H54 (cell line): ENCODE measurements at regions not wholly inside any gene's neighbourhood (a gene's known extent, or its start where the extent isn't known, plus 50 kb on each side); places are given as distances from the start of the nearest gene placed in this dataset.

Experiments used
- DNase-seq: peaks from one replicate; pipeline ENCODE4 v3.0.0; 2011; ENCODE audit warnings: low spot score, mixed read lengths; ENCODE audit not compliant: insufficient read length
- FAIRE-seq: peaks from 3 replicates; lab custom pipeline; 2011; peaks lifted over from hg19 to GRCh38; lab: Jason Lieb, UNC
- POLR2A ChIP-seq: IDR thresholded peaks from 2 replicates; pipeline ENCODE4 v1.6.1; 2011; ENCODE audit warnings: low read depth, mild to moderate bottlenecking, low read length

DNA sequence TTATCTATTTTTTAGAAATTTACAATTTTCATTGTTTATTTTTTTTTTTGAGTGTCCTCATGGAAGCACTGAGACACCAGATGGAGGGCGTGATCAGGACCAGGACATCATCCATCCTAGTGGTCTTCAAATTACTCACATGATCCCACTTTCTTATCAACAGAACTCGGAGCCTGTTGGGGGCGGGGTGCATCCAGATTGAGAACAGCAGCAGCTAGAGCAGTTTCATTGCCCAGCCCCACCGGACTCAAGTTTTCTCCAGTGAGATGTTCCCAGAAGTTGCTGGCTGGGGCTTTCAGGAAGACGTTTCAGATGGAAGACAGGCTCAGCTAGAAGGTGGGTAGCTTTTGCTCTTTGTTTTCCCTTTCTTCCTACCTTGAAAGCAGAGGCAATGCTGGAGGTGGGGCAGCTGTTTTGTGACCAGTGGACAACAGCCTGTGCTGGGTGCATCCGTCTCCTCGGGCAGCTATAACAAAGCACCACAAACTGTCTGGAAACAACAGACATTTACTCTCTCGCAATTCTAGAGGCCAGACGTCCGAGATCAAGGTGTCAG lies 562.1 kb downstream of the TBC1D22A start:
- no peak for DNase-seq
- no peak for FAIRE-seq

DNA sequence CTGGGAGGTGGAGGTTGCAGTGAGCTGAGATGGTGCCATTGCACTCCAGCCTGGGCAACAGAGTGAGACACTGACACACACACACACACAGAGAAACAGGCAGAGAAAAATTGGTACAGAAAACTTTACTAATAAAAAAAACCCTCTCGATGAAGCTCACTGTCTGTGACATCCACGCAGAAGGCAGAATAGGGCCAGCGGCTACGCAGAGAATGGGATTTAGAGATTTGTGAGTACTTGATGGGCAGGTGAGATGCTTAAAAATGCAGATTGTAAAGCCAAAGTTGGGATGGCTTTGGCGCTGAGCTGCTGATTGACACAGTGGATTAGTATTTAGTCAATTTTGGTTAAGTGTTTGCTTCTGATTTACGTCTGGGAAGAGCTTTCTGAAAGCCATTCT lies 561.1 kb downstream of the TBC1D22A start:
- TF ChIP-seq POLR2A = no peak
- DNase-seq (no peak), FAIRE-seq (no peak)

More for the DNA sequence above, 562.1 kb downstream of the TBC1D22A start:
- no peak for TF ChIP-seq POLR2A

DNA sequence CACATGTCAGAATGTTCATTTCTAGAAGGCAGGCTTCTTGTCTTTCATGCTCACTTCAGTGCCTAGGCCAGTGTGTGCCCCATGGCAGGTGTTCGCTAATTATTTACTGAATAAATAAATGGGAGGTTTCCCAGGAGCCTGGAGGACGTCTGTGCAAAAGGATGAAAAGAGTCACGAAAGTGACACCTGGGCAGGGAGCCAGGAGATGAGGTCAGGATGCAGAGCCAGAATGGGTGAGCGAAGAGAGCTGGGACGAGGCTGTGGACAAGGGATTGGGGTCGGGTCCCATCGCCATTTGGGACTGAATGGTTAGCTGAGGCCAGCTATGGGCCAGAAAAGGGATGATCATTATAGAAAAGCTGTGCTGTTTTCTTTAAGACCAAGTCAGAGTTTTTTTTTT lies 560.4 kb downstream of the TBC1D22A start:
- TF ChIP-seq POLR2A = no peak
- DNase-seq (no peak), FAIRE-seq (no peak)

GRCh38 chr22:47320560-47320959 lies 558.1 kb downstream of the TBC1D22A start:
- FAIRE-seq (no peak), DNase-seq (no peak)
- TF ChIP-seq POLR2A = no peak

DNA sequence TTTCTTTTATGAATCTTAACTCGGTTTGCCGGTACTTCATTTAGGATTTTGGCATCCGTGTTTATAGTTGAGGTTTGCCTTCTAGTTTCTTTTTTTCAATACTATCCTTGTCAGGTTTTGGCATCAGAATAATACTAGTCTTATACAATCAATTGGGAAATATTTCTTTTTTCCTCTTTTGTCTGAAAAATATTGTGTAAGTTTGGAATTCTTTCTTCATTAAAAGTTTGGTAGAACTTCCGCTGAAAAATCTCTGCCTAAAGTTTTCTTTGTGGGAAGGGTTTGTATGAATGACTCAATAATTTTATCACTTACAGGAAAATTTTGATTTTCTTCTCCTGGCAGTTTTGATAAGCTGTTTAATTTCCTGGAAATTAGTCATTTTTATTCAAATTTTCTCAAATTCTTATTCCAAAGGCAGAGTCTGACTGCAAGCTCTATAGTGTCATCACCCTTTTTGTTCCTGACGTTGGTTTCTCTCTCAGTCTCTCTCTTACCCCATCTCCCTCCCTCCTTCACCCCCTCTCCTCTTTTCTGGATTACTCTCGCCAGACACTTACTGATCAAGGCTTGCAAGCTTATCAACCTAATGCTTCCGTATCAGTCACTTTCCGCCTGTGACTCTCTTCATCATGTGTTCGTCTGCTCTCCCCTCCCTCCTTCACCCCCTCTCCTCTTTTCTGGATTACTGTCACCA lies 555.7 kb downstream of the TBC1D22A start:
- TF ChIP-seq POLR2A = no peak
- no peak for DNase-seq
- FAIRE-seq = no peak

GRCh38 chr22:47315862-47316419 lies 553.5 kb downstream of the TBC1D22A start:
- TF ChIP-seq POLR2A = no peak
- FAIRE-seq (no peak), DNase-seq (no peak)

DNA sequence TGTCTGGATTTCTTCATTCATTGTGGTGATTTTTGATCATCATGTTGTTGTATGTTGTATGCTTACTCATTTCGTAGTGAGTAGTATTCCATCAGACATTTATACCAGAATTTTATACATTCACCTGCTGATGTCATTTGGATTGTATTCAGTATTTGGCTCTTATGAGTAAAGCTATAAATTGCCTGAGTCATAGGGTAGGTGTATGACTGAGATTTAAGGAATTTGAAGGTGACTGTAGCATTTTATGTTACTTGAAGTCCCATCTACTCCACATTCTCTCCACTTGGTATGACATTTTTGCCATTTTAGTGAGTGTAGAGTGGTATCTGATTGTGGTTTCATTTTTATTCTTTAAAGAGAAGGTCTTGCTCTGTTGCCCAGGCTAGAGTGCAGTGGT lies 548.2 kb downstream of the TBC1D22A start:
- no peak for TF ChIP-seq POLR2A
- FAIRE-seq = no peak
- DNase-seq = no peak

- no peak for FAIRE-seq
- no peak for DNase-seq
- no peak for TF ChIP-seq POLR2A
These were observed 547.5 kb downstream of the TBC1D22A start for GRCh38 chr22:47309946-47310345.

DNA sequence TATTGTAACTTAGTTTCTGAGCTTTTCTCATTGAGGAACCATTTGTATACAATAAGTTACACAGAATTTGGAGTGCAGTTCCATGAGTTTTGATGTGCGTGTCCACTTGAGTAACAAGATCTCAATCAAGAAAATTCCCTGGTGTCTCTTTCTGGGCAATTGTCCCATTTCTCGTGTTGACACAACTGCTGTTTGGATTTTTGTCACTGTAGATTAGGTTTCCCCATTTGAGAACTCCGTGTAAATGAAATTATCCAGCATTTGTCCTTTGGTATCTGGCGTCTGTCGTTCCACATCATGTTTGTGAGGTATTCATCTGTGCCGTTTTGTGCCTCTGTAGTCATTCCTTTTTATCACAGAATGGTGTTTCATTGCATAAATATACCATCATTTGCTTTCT lies 547.0 kb downstream of the TBC1D22A start:
- DNase-seq (no peak), FAIRE-seq (no peak)
- TF ChIP-seq POLR2A = no peak

DNA sequence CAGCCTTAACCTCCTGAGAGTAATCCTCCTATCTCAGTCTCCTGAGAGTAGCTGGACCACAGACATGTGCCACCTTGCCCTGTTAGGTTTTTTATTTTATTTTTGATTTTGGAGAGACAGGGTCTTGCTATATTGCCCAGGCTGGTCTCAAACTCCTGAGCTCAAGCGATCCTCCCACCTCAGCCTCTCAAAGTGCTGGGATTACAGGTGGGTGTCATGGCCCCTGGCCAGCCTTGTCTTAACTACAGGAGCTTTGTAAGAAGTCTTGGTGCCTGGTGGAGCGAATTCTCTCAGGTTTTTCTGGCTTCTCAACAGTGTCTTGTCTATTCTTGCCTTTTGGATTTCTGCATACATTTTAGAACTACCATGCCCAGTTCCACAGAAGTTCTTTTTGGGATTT lies 546.4 kb downstream of the TBC1D22A start:
- FAIRE-seq (no peak), DNase-seq (no peak)
- TF ChIP-seq POLR2A = no peak

DNA sequence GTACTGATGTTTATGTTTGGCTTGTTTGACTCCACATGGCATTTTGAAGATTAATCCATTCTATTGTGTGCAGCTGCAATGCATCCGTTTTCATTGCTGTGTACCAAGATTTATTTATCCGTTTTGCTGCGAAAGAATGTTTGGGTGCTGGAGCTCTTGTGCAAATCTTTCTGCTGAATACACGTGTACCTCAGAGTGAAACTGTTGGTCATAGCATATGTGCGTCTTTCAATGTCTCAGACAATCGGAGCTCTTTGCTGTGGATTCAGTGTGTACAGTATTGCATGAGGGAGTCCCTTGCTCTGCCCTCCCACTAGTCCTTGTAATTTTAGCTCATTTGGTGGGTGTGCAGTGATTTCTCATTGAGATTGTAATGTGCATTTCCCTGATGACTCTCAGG lies 545.4 kb downstream of the TBC1D22A start:
- TF ChIP-seq POLR2A = no peak
- no peak for FAIRE-seq
- DNase-seq = no peak

DNA sequence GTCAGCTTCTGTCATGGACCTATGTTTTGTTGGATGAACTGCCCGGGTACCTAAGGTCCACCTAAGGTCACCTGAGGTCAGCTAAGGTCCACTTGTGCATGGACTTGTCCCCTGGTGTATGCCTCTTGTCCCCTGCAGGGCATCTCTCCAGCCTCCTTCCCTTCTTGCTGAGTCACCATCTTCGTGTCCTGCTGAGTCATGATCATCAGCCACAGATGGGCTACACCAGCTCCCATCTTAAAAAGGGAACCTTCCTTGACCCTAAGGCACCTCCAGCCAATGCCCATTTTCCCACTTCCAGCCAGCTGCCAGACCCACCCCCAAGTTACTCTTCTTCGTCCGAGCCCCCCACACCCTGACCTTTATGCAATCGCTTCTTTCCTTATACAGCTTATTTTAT lies 544.9 kb downstream of the TBC1D22A start:
- FAIRE-seq (no peak), DNase-seq (no peak)
- no peak for TF ChIP-seq POLR2A

DNA sequence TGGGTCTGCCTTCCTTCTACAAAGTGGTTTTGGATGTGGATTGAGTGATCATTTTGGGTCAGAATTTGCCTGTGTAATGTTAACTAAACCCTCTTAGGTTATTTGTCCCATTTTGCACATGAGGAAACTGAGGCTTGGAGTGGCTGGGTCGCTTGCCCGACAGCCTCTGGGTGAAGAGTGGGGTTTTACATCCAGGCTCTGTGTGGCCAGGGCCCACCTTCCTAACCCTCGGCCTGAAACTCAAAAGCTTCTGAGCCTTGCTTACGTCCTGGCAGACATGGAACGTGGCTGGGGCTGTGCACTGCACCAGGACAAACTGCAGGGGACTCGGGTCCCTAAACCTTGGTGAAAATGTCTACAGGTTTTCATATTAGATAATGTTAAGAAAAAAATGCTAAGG lies 542.4 kb downstream of the TBC1D22A start:
- TF ChIP-seq POLR2A = no peak
- FAIRE-seq = no peak
- no peak for DNase-seq

- FAIRE-seq (no peak), DNase-seq (no peak)
- no peak for TF ChIP-seq POLR2A
These were observed 541.9 kb downstream of the TBC1D22A start for GRCh38 chr22:47304191-47304831.
